A673 (cell line): ENCODE measurements at regions not wholly inside any gene's neighbourhood (a gene's known extent, or its start where the extent isn't known, plus 50 kb on each side); places are given as distances from the start of the nearest gene placed in this dataset.

Experiments
- CTCF ChIP-seq: fragments of 300-800, 200-600 bp; sonication (generic); conservative IDR thresholded peaks from 2 replicates; pipeline ENCODE4 v1.5.1; 2017; ENCODE audit warnings: low read depth, mild to moderate bottlenecking, antibody characterized with exemption, low read length, moderate library complexity, mixed read lengths
- EZH2 ChIP-seq: fragments of 200-600 bp; sonication (generic); IDR thresholded peaks from 2 replicates; pipeline ENCODE4 v1.6.1; 2017; ENCODE audit warnings: borderline replicate concordance, low read depth, mild to moderate bottlenecking, mixed read lengths, antibody characterized with exemption, low read length; ENCODE audit not compliant: poor library complexity, severe bottlenecking

GRCh38 chr2:104790100-104790811, 63.7 kb upstream of the POU3F3 start:
- TF ChIP-seq CTCF (no peak), EZH2 (no peak)
